GM21390 (cell line): ENCODE measurements at regions not wholly inside any gene's neighbourhood (a gene's known extent, or its start where the extent isn't known, plus 50 kb on each side); places are given as distances from the start of the nearest gene placed in this dataset.

Experiments used
- ATAC-seq: cut with Tn5 transposase; IDR thresholded peaks from one replicate; pipeline ENCODE4 v1.9.1; 2021; ENCODE audit not compliant: unreplicated experiment

DNA sequence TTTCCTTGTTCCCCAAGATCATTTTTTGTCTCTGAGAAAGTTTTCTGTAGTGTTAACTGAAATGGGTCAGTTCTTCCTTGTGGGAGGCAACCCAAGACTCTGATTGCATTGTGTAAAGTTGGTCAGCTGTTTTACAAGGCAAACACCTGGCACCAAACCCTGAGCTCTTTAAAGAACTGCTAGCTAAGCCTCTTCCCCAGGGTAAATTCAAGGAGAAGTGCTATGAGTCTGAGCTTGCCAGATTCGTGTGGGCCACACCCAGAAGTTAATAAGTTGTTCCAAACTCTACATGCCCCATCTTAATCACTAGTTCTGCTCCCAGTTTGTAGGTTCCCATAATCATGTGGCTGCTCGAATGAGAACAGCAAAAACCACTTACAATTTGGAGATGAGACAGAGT, 214.5 kb downstream of the BTG1 start:
- no peak for ATAC-seq

DNA sequence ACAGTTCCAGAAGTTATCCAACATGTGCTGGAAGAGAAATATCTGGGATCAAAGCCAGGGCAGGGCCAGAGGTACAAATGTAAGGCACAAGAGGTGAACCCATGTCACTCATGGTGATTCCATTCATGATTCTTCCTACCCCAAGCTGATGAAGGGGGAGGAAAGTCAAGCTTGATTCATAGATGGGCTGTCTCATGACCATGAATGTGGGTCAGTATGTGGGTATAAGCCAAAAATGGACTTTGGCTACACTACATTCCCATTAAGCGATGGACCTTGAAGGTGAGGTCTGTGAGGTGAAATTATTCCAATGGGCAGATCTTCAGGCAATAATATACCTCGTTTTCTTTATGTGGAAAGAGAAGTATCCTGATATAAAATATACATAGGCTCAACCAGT, 217.1 kb downstream of the BTG1 start:
- no peak for ATAC-seq

DNA sequence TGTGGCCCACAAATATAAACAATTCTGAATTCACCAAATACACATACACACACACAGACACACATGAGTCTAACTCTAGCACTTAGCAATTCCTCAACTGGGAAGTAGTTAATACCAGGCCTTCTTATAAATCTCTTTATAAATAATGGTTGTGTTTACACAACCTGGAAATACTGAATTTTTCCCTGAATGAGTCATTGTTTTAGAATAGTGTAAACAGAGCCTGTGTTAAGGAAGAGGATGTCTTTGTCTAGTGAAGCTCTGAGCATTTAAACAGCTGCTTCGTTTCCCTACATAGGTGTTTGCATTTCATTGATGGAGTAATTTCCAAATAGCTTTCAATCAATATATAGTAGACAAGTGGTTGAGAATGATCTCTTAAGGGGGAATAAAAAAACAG, 218.8 kb downstream of the BTG1 start:
- ATAC-seq: no peak

GRCh38 chr12:91924827-91925226, 220.8 kb downstream of the BTG1 start:
- ATAC-seq: no peak

- ATAC-seq: no peak
Observed at GRCh38 chr12:91923864-91924263, 221.8 kb downstream of the BTG1 start.

- no peak for ATAC-seq
Observed at GRCh38 chr12:91922674-91923073, 223.0 kb downstream of the BTG1 start.

DNA sequence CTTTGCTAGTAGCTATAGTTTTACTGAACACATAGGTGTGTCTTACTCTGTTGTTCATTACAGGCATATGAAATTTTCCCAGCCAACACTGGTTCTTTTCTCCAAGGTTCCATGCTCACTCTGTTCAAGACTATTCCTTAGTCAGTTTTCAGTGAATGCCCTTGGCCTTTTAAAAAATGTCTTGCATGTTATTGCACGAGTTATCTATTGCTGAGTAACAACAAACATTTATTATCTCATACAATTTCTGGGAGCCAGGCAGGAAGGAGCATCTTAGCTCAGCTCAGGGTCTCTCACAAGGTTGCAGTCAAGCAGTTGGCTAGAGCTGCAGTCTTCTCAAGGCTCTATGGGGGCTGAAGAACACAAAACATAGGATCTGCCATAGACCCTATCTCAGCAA, 223.5 kb downstream of the BTG1 start:
- no peak for ATAC-seq

- ATAC-seq: no peak
Observed at GRCh38 chr12:91921555-91921954, 224.1 kb downstream of the BTG1 start.

DNA sequence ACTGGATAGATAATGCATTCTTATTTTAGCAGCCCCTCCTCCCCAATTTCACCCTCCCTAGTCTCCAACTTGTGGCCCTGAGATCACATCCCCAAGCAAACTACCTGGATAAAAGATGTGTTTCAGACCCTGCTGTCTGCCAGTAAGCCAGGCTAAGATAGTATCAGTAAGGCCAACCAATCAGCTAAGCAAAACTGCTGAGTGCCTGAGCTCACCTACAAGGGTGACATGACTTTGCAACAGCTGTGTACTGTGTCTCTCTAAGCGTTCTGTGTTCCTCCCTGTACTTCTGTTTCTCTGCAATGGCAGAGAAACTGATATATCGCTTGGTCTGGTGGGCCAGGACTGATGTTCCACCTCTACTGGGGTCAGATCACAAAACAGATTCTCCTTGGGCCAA, 224.9 kb downstream of the BTG1 start:
- ATAC-seq: no peak

DNA sequence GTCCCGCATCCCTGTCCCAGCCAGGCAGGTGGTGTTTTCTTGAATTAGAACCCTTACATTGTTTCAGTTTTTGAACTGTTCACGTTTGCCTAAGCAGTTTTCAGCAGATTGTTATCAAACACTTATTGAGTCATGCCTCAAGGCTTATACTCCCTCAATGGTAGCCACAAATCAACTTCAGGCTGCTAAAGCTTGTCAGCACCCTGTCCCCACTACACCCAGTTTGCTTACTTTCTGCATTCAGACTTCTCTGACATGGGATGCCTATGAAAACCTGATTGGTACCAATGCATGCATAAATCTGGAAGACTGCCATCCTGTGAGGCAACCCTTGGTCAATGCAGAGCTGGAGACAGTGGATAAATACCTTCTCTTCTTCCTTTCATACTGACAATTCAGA, 225.4 kb downstream of the BTG1 start:
- no peak for ATAC-seq

DNA sequence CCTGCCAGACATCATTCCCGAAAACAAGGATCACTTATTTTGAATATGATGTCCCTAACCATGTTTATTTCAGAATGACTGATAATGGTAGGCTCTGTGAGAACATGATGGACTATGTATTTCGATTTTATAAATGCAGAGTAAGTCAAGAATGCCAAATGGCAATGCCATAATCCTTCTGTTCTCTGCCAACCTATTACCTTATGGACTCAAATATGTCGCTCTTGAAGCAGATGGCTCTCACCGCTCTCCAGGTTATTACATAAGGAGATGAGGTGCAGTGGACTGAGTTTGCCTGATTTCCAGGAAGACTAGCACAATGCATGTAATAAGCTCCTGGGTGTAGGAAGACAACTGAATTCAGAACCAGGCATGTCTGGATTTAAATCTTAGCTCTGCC, 227.2 kb downstream of the BTG1 start:
- no peak for ATAC-seq

- ATAC-seq: no peak
Observed at GRCh38 chr12:91914701-91915100, 230.9 kb downstream of the BTG1 start.

GRCh38 chr12:91913651-91914050, 232.0 kb downstream of the BTG1 start:
- no peak for ATAC-seq

DNA sequence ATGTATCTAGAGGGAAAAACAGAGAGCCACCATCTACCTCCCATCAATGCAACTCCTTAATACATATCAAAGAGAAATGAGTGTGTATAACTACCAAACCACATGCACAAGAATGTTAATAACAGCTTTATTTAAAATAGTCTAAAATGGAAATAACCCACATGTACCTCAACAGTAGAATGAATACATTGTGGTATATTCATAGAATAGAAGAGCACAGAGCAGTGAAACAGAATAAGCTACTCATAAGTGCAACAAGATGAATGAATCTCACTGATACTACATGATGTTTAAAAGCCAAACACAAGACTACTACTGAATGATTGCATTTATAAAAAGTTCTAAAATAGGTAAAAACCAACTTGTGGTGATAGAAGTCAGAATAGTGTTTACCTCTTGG, 232.5 kb downstream of the BTG1 start:
- ATAC-seq: no peak

- no peak for ATAC-seq
Observed at GRCh38 chr12:91912178-91912577, 233.5 kb downstream of the BTG1 start.

DNA sequence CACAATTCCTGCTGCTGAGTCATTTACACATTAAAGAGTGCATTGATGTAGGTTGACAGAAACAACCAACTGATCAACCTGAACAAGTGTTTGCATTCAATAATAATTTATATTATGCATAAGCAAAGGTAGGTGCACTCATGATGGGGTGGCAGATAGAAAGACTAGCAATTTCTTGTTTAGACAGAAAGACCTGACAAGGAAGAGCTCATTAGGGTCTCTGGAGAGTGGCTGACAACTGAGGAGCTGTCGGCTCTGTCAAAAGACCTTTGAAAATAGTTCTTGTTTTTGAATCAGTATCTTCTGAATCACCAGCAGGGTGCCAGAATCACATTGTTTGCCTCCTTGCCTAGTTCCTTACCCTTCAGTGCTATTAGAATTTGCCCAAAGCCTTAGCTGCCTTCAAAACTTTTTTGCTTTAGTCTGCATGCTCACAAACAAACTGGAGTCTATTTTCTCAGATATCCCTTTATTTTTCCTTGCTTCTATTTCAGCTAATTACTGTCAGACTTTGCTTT, 234.7 kb downstream of the BTG1 start:
- ATAC-seq: no peak

GRCh38 chr12:91902860-91903683, 242.6 kb downstream of the BTG1 start:
- no peak for ATAC-seq

GRCh38 chr12:91901381-91902074, 244.1 kb downstream of the BTG1 start:
- ATAC-seq: no peak

- ATAC-seq: no peak
Observed at GRCh38 chr12:91900971-91901370, 244.7 kb downstream of the BTG1 start.

- no peak for ATAC-seq
Observed at GRCh38 chr12:91899056-91899455, 246.6 kb downstream of the BTG1 start.

GRCh38 chr12:91897025-91897515, 248.6 kb downstream of the BTG1 start:
- ATAC-seq: no peak
